GM12878 (cell line): ENCODE measurements at regions not wholly inside any gene's neighbourhood (a gene's known extent, or its start where the extent isn't known, plus 50 kb on each side); places are given as distances from the start of the nearest gene placed in this dataset.

Experiments
- ATAC-seq: fragments of 200-7000 bp; cut with Tn5 transposase; 3 replicates; pipeline ENCODE4 v1.9.1; 2020; ENCODE audit warnings: mild to moderate bottlenecking, moderate library complexity
- BruUV-seq: library from RNA; stranded (reverse); fragments of 400-500 nt; replicated peaks from 2 replicates; lab custom pipeline; 2021; lab: Mats Ljungman, UMichigan
- CTCF ChIA-PET: fragments of 300-600 bp; sonication (Branson Sonifier 250); formaldehyde crosslinking; extraction: SDS; loops from one replicate; lab custom pipeline; 2021; ENCODE audit warnings: inconsistent platforms; lab: Yijun Ruan, JAX
- POLR2A ChIA-PET: fragments of 350-600 bp; formaldehyde crosslinking; extraction: SDS; loops from one replicate; lab custom pipeline; 2021; ENCODE audit warnings: inconsistent platforms; lab: Charles Lee
- RAD21 ChIA-PET: fragments of 300-600 bp; sonication (Branson Sonifier 250); formaldehyde crosslinking; loops from one replicate; lab custom pipeline; 2023; ENCODE audit warnings: antibody characterized with exemption; ENCODE audit not compliant: unreplicated experiment; lab: Charles Lee
- SMC1A ChIA-PET: fragments of 300-600 bp; sonication (Branson Sonifier 250); formaldehyde crosslinking; loops from one replicate; lab custom pipeline; 2023; ENCODE audit not compliant: unreplicated experiment, uncharacterized antibody; lab: Charles Lee
- DNase-seq: peaks from one replicate; pipeline ENCODE4 v3.0.0-alpha.2; 2011; ENCODE audit warnings: low read depth, low spot score
- FAIRE-seq: peaks from 3 replicates; lab custom pipeline; 2011; peaks lifted over from hg19 to GRCh38; lab: Jason Lieb, UNC
- H2AFZ ChIP-seq: 2 replicates; pipeline ENCODE4 v1.6.0; 2011; ENCODE audit warnings: low read depth, low read length, control low read depth; ENCODE audit not compliant: control insufficient read depth
- H3K27ac ChIP-seq: 2 replicates; pipeline ENCODE4 v1.5.1; 2011; ENCODE audit warnings: control low read depth; ENCODE audit not compliant: control insufficient read depth, insufficient read depth
- H3K27me3 ChIP-seq, 2 experiments: replicated peaks in 1 of 2; 2 replicates each; pipeline versions ENCODE4 v1.6.0 to v1.6.1; 2011; ENCODE audit warnings: low read length in 1 of 2; ENCODE audit not compliant: control insufficient read depth in 2 of 2, insufficient read depth in 2 of 2
- H3K36me3 ChIP-seq, 2 experiments: 2 replicates each; pipeline ENCODE4 v1.5.1; 2011; ENCODE audit warnings: low read length in 1 of 2; ENCODE audit not compliant: control insufficient read depth in 2 of 2, insufficient read depth in 2 of 2
- H3K4me1 ChIP-seq: 2 replicates; pipeline ENCODE4 v1.6.1; 2011; ENCODE audit warnings: mild to moderate bottlenecking, low read length, moderate library complexity, mixed read lengths; ENCODE audit not compliant: control insufficient read depth, insufficient read depth
- H3K4me2 ChIP-seq: 2 replicates; pipeline ENCODE4 v1.6.0; 2011; ENCODE audit warnings: control low read depth; ENCODE audit not compliant: control insufficient read depth, insufficient read depth
- H3K4me3 ChIP-seq: fragments of 200-600 bp; sonication (generic); 2 replicates; pipeline ENCODE4 v1.5.1; 2016
- H3K79me2 ChIP-seq: 2 replicates; pipeline ENCODE4 v1.6.0; 2011; ENCODE audit warnings: low read length; ENCODE audit not compliant: control insufficient read depth, insufficient read depth
- H3K9ac ChIP-seq: 2 replicates; pipeline ENCODE4 v1.8.0; 2011; ENCODE audit warnings: low read length, control low read depth, mixed read lengths; ENCODE audit not compliant: control insufficient read depth, insufficient read depth
- H3K9me3 ChIP-seq: replicated peaks from 3 replicates; pipeline ENCODE4 v1.5.1; 2011; ENCODE audit warnings: mild to moderate bottlenecking, low read length; ENCODE audit not compliant: control insufficient read depth, insufficient read depth
- H4K20me1 ChIP-seq: 2 replicates; pipeline ENCODE4 v1.6.0; 2011; ENCODE audit not compliant: control insufficient read depth, insufficient read depth
- ASH2L ChIP-seq: fragments of 300-600, 200-600 bp; sonication (generic); IDR thresholded peaks from 2 replicates; pipeline ENCODE4 v1.6.1; 2017; ENCODE audit warnings: low read depth, mild to moderate bottlenecking, borderline replicate concordance
- BMI1 ChIP-seq: fragments of 450-650 bp; IDR thresholded peaks from 2 replicates; pipeline ENCODE4 v1.6.1; 2016; ENCODE audit warnings: mild to moderate bottlenecking, moderate library complexity, borderline replicate concordance
- CBX3 ChIP-seq: fragments of 200-600 bp; sonication (generic); IDR thresholded peaks from 2 replicates; pipeline ENCODE4 v1.6.1; 2016; ENCODE audit warnings: low read depth, borderline replicate concordance
- EZH2 ChIP-seq: IDR thresholded peaks from 2 replicates; pipeline ENCODE4 v1.6.1; 2012; ENCODE audit warnings: low read depth, mild to moderate bottlenecking, control low read depth, inconsistent platforms, low read length, borderline replicate concordance; ENCODE audit not compliant: control insufficient read depth
- HCFC1 ChIP-seq: fragments of 150-350 bp; IDR thresholded peaks from 2 replicates; pipeline ENCODE4 v1.6.1; 2014; ENCODE audit warnings: low read length
- IKZF1 ChIP-seq: fragments of 450-650 bp; conservative IDR thresholded peaks from 2 replicates; pipeline ENCODE4 v1.6.1; 2017; ENCODE audit warnings: antibody characterized with exemption, mild to moderate bottlenecking
- IRF5 ChIP-seq: fragments of 450-650 bp; IDR thresholded peaks from 2 replicates; pipeline ENCODE4 v1.6.1; 2017; ENCODE audit warnings: borderline replicate concordance
- MAX ChIP-seq: IDR thresholded peaks from 2 replicates; pipeline ENCODE4 v1.6.1; 2012; ENCODE audit warnings: low read depth, low read length, improper control_type of control experiment
- NRF1 ChIP-seq: conservative IDR thresholded peaks from 2 replicates; pipeline ENCODE4 v1.6.1; 2011; ENCODE audit warnings: mild to moderate bottlenecking, low read depth, low read length, improper control_type of control experiment
- RBBP5 ChIP-seq: fragments of 200-600 bp; sonication (generic); conservative IDR thresholded peaks from 2 replicates; pipeline ENCODE4 v1.6.1; 2016
- SP1 ChIP-seq: IDR thresholded peaks from one replicate; pipeline ENCODE4 v1.6.1; 2011; ENCODE audit warnings: low read depth, low read length
- SREBF2 ChIP-seq: IDR thresholded peaks from 2 replicates; pipeline ENCODE4 v1.6.1; 2012; ENCODE audit warnings: mild to moderate bottlenecking, low read length
- WRNIP1 ChIP-seq: IDR thresholded peaks from 2 replicates; pipeline ENCODE4 v1.6.1; 2011; ENCODE audit warnings: low read depth, low read length, improper control_type of control experiment, borderline replicate concordance
- YBX1 ChIP-seq: fragments of 450-650 bp; IDR thresholded peaks from 2 replicates; pipeline ENCODE4 v1.6.1; 2016; ENCODE audit warnings: antibody characterized with exemption
- ZBTB33 ChIP-seq: fragments of 450-650 bp; IDR thresholded peaks from 2 replicates; pipeline ENCODE4 v1.6.1; 2017; ENCODE audit warnings: mild to moderate bottlenecking
- ZNF384 ChIP-seq: IDR thresholded peaks from 2 replicates; pipeline ENCODE4 v1.6.1; 2012; ENCODE audit warnings: low read depth, mild to moderate bottlenecking, low read length, improper control_type of control experiment, borderline replicate concordance
- ZNF687 ChIP-seq: fragments of 450-650 bp; IDR thresholded peaks from 2 replicates; pipeline ENCODE4 v1.6.1; 2017; ENCODE audit warnings: mild to moderate bottlenecking, moderate library complexity
- WGBS: methylation state at CpG from one replicate; pipeline ENCODE4 v1.1.6; 2016; ENCODE audit warnings: low lambda C conversion rate; ENCODE audit not compliant: insufficient replicate concordance, insufficient coverage; ENCODE audit errors: missing lambda C conversion rate; 5-methylcytosine and 5-hydroxymethylcytosine counted together
- in situ Hi-C: fragments of 300-500 bp; cut with MboI; formaldehyde crosslinking; loops from 9 replicates; pipeline ENCODE4 v1.14.3; 2018; ENCODE audit warnings: mixed read lengths
- intact Hi-C: fragments of 100-400 bp; cut with micrococcal nuclease; formaldehyde crosslinking; loops from one replicate; pipeline ENCODE4 v1.14.2; 2022; ENCODE audit not compliant: unreplicated experiment

- TF ChIP-seq ZNF687 (no peak), IRF5 (no peak)
Observed at GRCh38 chr3:40691452-40691861, 166.7 kb downstream of the ZNF621 start (continued).

GRCh38 chr3:40695848-40696247 lies 171.1 kb downstream of the ZNF621 start:
- ChIA-PET POLR2A (no interaction called here), SMC1A (no interaction called here), CTCF (no interaction called here), RAD21 (no interaction called here)
- Histone ChIP-seq H3K36me3 (no peaks in the 10 kb centered on the region), H3K4me2 (no peak overlapping the region), H3K4me3 (no peak overlapping the region), H3K27ac (no peak overlapping the region), H3K9ac (no peak overlapping the region), H3K9me3 (no peaks in the 10 kb centered on the region), H4K20me1 (no peaks in the 10 kb centered on the region), H3K27me3 (peaks cover 0 to 3% of the 10 kb centered on the region in 2 experiments; a peak in 1 of 4 replicates), H3K4me1 (no peaks in the 10 kb centered on the region), H3K79me2 (no peaks in the 10 kb centered on the region), H2AFZ (no peak overlapping the region)
- no TSS peak for BruUV-seq
- ATAC-seq: no peak
- intact Hi-C loops: no loop called here
- in situ Hi-C loops: no loop called here
- DNase-seq: no peak
- WGBS: 42% methylated on average over 2 of the region's 2 CpGs
- FAIRE-seq: no peak
- no peak for TF ChIP-seq CBX3
- TF ChIP-seq NRF1: no peak
- no peak for TF ChIP-seq WRNIP1
- no peak for TF ChIP-seq MAX
- no peak for TF ChIP-seq EZH2
- no peak for TF ChIP-seq ZBTB33
- no peak for TF ChIP-seq IKZF1
- no peak for TF ChIP-seq YBX1
- TF ChIP-seq ZNF384: no peak
- no peak for TF ChIP-seq RBBP5
- TF ChIP-seq BMI1: no peak
- no peak for TF ChIP-seq ASH2L
- no peak for TF ChIP-seq SP1
- no peak for TF ChIP-seq HCFC1
- TF ChIP-seq SREBF2: no peak
